ENCODE measurements at regions not wholly inside any gene's neighbourhood (a gene's known extent, or its start where the extent isn't known, plus 50 kb on each side); places are given as distances from the start of the nearest gene placed in this dataset.

GRCh38 chr13:64441740-64442139 lies 2788.4 kb downstream of the PCDH9 start:
- TF ChIP-seq MAX (IDR thresholded peaks at IDR 0.05) (no peak), FOXM1 (IDR thresholded peaks at IDR 0.05; ENCODE audit: borderline replicate concordance, low read depth) (no peak), EP300 (IDR thresholded peaks at IDR 0.05; ENCODE audit: borderline replicate concordance) (no peak), TEAD4 (IDR thresholded peaks at IDR 0.05) (no peak), REST (IDR thresholded peaks at IDR 0.05; ENCODE audit: low read depth) (no peak), RAD21 (IDR thresholded peaks at IDR 0.05; ENCODE audit: low read depth) (no peak), ZBTB7A (IDR thresholded peaks at IDR 0.05; ENCODE audit: low read depth) (no peak), TAF1 (IDR thresholded peaks at IDR 0.05; ENCODE audit: low read depth) (no peak), EGR1 (IDR thresholded peaks at IDR 0.05) (no peak), CEBPB (IDR thresholded peaks at IDR 0.05) (no peak), NFIC (IDR thresholded peaks at IDR 0.05) (no peak)
